Left ventricle myocardium inferior (tissue), 1 donor: ENCODE measurements at regions not wholly inside any gene's neighbourhood (a gene's known extent, or its start where the extent isn't known, plus 50 kb on each side); places are given as distances from the start of the nearest gene placed in this dataset.
A peak's percentile ranks its signal among the peaks of the same experiment; 100 is the strongest.

Experiments used
- DNase-seq: peaks from one replicate; pipeline ENCODE4 v3.0.0-alpha.2; 2020
- H3K27ac ChIP-seq: fragments of 200-600 bp; replicated peaks from 2 replicates; pipeline ENCODE4 v1.8.0; 2021
- H3K27me3 ChIP-seq: fragments of 200-600 bp; 2 replicates; pipeline ENCODE4 v1.8.0; 2021; ENCODE audit warnings: low read depth
- H3K36me3 ChIP-seq: fragments of 200-600 bp; 2 replicates; pipeline ENCODE4 v1.8.0; 2021
- H3K4me1 ChIP-seq: fragments of 200-600 bp; 2 replicates; pipeline ENCODE4 v1.8.0; 2021
- H3K4me3 ChIP-seq: fragments of 200-600 bp; 2 replicates; pipeline ENCODE4 v1.8.0; 2021; ENCODE audit warnings: mild to moderate bottlenecking, moderate library complexity
- H3K9me3 ChIP-seq: fragments of 200-600 bp; replicated peaks from 2 replicates; pipeline ENCODE4 v1.8.0; 2021
- CTCF ChIP-seq: fragments of 200-600 bp; IDR thresholded peaks from 2 replicates; pipeline ENCODE4 v1.8.0; 2021; ENCODE audit warnings: antibody characterized with exemption, mild to moderate bottlenecking, borderline replicate concordance
- intact Hi-C: fragments of 100-400 bp; cut with micrococcal nuclease; formaldehyde crosslinking; loops from one replicate; pipeline ENCODE4 v1.11.0; 2022
- donor health status: DM: no; HTN: yes; CAD: no; lungs with severe emphysema.

GRCh38 chr10:21083861-21084260 is 186.8 kb upstream of the NEBL start:
- H3K27me3 ChIP-seq = no peaks in the 10 kb centered on the region
- H3K36me3 ChIP-seq = no peaks in the 10 kb centered on the region
- intact Hi-C loops = no loop called here
- H3K27ac ChIP-seq = no peak overlapping the region
- peaks cover 3% of the 10 kb centered on the region for H3K4me1 ChIP-seq
- no peak overlapping the region for H3K4me3 ChIP-seq
- no peak for TF ChIP-seq CTCF
- no peak for DNase-seq
- H3K9me3 ChIP-seq = no peaks in the 10 kb centered on the region

- Histone ChIP-seq H3K36me3 (no peaks in the 10 kb centered on the region), H3K27ac (no peak overlapping the region), H3K4me1 (peaks cover 11% of the 10 kb centered on the region), H3K4me3 (no peak overlapping the region), H3K27me3 (no peaks in the 10 kb centered on the region), H3K9me3 (no peaks in the 10 kb centered on the region)
- TF ChIP-seq CTCF = no peak
- no peak for DNase-seq
- intact Hi-C loops = no loop called here
Measured at GRCh38 chr10:21082206-21082605, 185.1 kb upstream of the NEBL start.

- DNase-seq = no peak
- intact Hi-C loops = no loop called here
- H3K27ac ChIP-seq = no peak overlapping the region
- H3K9me3 ChIP-seq = no peaks in the 10 kb centered on the region
- H3K27me3 ChIP-seq = no peaks in the 10 kb centered on the region
- H3K4me1 ChIP-seq = peaks cover 11% of the 10 kb centered on the region
- no peak for TF ChIP-seq CTCF
- no peaks in the 10 kb centered on the region for H3K36me3 ChIP-seq
- no peak overlapping the region for H3K4me3 ChIP-seq
Measured at GRCh38 chr10:21080261-21080660, 183.2 kb upstream of the NEBL start.

- Histone ChIP-seq H3K9me3 (no peaks in the 10 kb centered on the region), H3K36me3 (no peaks in the 10 kb centered on the region), H3K4me3 (no peak overlapping the region), H3K27ac (no peak overlapping the region), H3K27me3 (no peaks in the 10 kb centered on the region), H3K4me1 (peaks cover 11% of the 10 kb centered on the region)
- TF ChIP-seq CTCF = no peak
- no peak for DNase-seq
- intact Hi-C loops = loop anchor here (5.0 kb wide), 1 partner anchor 188 kb away; no protein-coding TSS in a partner anchor
Measured at GRCh38 chr10:21079330-21079658, 182.2 kb upstream of the NEBL start.

- H3K4me1 ChIP-seq = peaks cover 11% of the 10 kb centered on the region
- H3K27ac ChIP-seq = peak overlapping the region; percentile 72
- H3K9me3 ChIP-seq = no peaks in the 10 kb centered on the region
- intact Hi-C loops = loop anchor here (5.0 kb wide), 1 partner anchor 189 kb away; no protein-coding TSS in a partner anchor
- H3K4me3 ChIP-seq = peak overlapping the region; percentile 26
- H3K36me3 ChIP-seq = no peaks in the 10 kb centered on the region
- DNase-seq = peak; percentile 38
- H3K27me3 ChIP-seq = no peaks in the 10 kb centered on the region
- TF ChIP-seq CTCF = peak; percentile 85
Measured at GRCh38 chr10:21078410-21079329, 181.6 kb upstream of the NEBL start.
